ENCODE measurements at regions not wholly inside any gene's neighbourhood (a gene's known extent, or its start where the extent isn't known, plus 50 kb on each side); places are given as distances from the start of the nearest gene placed in this dataset.

DNA sequence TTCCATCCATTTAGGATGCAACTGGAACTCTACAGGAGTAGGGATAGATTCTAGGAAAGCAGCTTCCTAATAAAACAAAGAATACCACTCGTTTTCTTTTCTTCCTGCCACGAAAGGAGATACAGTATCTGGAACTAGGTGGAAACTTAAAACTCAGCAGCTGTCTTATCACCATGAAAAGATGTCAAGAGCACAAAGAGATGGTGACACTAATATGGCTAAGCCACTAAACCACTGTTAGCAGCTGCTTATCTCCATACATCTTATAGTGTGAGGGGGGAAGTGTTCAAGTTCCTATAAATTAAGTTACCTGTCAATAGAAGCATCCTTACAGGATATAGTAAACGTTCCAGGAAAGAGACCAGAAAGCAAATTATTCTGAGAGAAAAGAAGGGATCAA is 162.5 kb downstream of the TYW3 start:
- H3K9me3 Mint-ChIP-seq (ENCODE audit: unreplicated experiment): no peaks in the 10 kb centered on the region
- no peak overlapping the region for H3K4me3 Mint-ChIP-seq (ENCODE audit: unreplicated experiment)
- no peaks in the 10 kb centered on the region for H3K36me3 Mint-ChIP-seq (ENCODE audit: low read depth, unreplicated experiment)
- no peaks in the 10 kb centered on the region for H3K4me1 Mint-ChIP-seq (ENCODE audit: unreplicated experiment)
- TF ChIP-seq, protein P1, sequence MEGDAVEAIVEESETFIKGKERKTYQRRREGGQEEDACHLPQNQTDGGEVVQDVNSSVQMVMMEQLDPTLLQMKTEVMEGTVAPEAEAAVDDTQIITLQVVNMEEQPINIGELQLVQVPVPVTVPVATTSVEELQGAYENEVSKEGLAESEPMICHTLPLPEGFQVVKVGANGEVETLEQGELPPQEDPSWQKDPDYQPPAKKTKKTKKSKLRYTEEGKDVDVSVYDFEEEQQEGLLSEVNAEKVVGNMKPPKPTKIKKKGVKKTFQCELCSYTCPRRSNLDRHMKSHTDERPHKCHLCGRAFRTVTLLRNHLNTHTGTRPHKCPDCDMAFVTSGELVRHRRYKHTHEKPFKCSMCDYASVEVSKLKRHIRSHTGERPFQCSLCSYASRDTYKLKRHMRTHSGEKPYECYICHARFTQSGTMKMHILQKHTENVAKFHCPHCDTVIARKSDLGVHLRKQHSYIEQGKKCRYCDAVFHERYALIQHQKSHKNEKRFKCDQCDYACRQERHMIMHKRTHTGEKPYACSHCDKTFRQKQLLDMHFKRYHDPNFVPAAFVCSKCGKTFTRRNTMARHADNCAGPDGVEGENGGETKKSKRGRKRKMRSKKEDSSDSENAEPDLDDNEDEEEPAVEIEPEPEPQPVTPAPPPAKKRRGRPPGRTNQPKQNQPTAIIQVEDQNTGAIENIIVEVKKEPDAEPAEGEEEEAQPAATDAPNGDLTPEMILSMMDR (IDR thresholded peaks at IDR 0.05; ENCODE audit: unreplicated experiment): no peak
- no peaks in the 10 kb centered on the region for H3K27me3 Mint-ChIP-seq (ENCODE audit: unreplicated experiment)
- no peak overlapping the region for H3K27ac Mint-ChIP-seq (ENCODE audit: unreplicated experiment)
- DNase-seq (ENCODE audit: low spot score): no peak

DNA sequence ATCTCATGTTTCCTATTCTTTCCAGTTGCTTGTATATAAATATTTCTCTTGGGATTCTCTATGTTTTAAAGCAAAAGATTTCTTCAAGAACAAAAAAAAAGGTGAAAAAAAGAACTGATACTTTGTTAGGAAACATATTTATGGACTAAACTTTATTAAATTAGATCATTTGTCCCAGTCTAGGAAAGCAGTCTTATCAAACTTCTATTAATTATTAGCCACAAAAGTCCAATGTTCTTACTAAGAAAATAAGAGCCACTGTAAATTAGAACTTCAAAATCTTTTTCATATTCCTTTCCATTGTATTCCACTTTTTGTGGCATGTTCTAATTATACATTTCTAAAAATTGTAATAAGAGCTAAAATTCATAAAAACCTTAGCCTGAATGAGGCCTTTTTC is 175.2 kb downstream of the TYW3 start:
- Mint-ChIP-seq H3K27ac (ENCODE audit: unreplicated experiment) (no peak overlapping the region), H3K4me3 (ENCODE audit: unreplicated experiment) (no peak overlapping the region), H3K36me3 (ENCODE audit: low read depth, unreplicated experiment) (no peaks in the 10 kb centered on the region), H3K9me3 (ENCODE audit: unreplicated experiment) (no peaks in the 10 kb centered on the region), H3K4me1 (ENCODE audit: unreplicated experiment) (no peaks in the 10 kb centered on the region), H3K27me3 (ENCODE audit: unreplicated experiment) (no peaks in the 10 kb centered on the region)
- TF ChIP-seq, protein P1 (IDR thresholded peaks at IDR 0.05; ENCODE audit: unreplicated experiment): no peak
- DNase-seq (ENCODE audit: low spot score): no peak

DNA sequence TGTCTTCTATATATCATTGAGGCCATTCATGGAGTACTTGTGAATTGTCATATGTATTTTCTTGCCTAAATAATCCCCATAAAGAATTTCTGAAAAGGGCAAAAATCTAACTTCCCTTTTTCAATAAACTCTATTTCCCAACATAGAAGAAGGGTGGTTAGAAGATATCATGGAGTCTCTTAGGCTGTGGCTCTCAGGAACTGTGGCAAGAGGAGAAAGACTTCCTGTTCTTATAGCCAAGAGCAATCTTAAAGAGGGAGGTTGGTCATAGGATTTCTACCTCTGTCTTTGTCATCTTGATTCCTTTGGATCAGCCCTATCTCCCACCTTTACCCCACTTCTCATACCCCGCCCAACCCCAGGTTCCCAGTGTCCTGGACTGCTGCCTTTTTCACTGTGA is 175.8 kb downstream of the TYW3 start:
- Mint-ChIP-seq H3K36me3 (ENCODE audit: low read depth, unreplicated experiment) (no peaks in the 10 kb centered on the region), H3K27ac (ENCODE audit: unreplicated experiment) (no peak overlapping the region), H3K4me1 (ENCODE audit: unreplicated experiment) (no peaks in the 10 kb centered on the region), H3K9me3 (ENCODE audit: unreplicated experiment) (no peaks in the 10 kb centered on the region), H3K4me3 (ENCODE audit: unreplicated experiment) (no peak overlapping the region), H3K27me3 (ENCODE audit: unreplicated experiment) (no peaks in the 10 kb centered on the region)
- DNase-seq (ENCODE audit: low spot score): no peak
- TF ChIP-seq, protein P1 (IDR thresholded peaks at IDR 0.05; ENCODE audit: unreplicated experiment): no peak

DNA sequence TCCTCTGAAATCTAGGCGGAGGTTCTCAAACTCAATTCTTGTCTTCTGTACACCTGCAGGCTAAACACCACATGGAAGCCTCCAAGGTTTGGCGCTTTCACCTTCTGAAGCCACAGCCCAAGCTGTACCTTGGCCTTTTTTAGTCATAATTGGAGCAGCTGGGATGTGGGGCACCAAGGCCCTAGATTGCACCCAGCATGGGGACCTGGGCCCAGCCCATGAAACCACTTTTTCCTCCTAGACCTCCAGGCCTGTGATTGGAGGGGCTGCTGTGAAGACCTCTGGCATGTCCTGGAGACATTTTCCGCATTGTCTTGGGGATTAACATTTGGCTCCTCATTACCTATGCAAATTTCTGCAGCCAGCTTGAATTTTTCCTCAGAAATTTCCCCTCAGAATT is 181.0 kb downstream of the TYW3 start:
- no peaks in the 10 kb centered on the region for H3K36me3 Mint-ChIP-seq (ENCODE audit: low read depth, unreplicated experiment)
- H3K27ac Mint-ChIP-seq (ENCODE audit: unreplicated experiment): no peak overlapping the region
- H3K9me3 Mint-ChIP-seq (ENCODE audit: unreplicated experiment): no peaks in the 10 kb centered on the region
- no peaks in the 10 kb centered on the region for H3K4me1 Mint-ChIP-seq (ENCODE audit: unreplicated experiment)
- peaks cover 4% of the 10 kb centered on the region for H3K27me3 Mint-ChIP-seq (ENCODE audit: unreplicated experiment)
- no peak overlapping the region for H3K4me3 Mint-ChIP-seq (ENCODE audit: unreplicated experiment)
- TF ChIP-seq, protein P1 (IDR thresholded peaks at IDR 0.05; ENCODE audit: unreplicated experiment): no peak
- DNase-seq (ENCODE audit: low spot score): no peak

DNA sequence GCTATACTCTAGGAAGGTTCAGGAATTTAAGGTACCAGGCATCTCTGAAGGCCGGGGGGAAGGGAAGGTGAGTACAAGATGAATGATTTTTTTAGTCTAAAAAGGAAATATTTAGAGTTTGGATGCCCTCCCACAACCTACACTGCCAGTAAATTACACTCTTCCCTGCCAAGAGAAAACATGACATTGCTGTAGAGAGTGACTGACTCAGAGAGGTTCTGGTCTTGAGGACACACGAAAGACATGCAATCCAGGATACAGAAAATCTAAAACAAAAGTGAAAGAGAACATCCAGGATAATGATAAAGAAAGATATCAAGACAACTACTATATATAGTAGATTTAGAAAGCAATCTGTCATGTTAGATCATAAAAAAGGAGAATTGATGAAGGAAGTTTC is 200.5 kb downstream of the TYW3 start:
- TF ChIP-seq, protein P1 (IDR thresholded peaks at IDR 0.05; ENCODE audit: unreplicated experiment): no peak
- no peak for DNase-seq (ENCODE audit: low spot score)
- Mint-ChIP-seq H3K9me3 (ENCODE audit: unreplicated experiment) (no peaks in the 10 kb centered on the region), H3K36me3 (ENCODE audit: low read depth, unreplicated experiment) (no peaks in the 10 kb centered on the region), H3K27ac (ENCODE audit: unreplicated experiment) (no peak overlapping the region), H3K27me3 (ENCODE audit: unreplicated experiment) (no peaks in the 10 kb centered on the region), H3K4me1 (ENCODE audit: unreplicated experiment) (no peaks in the 10 kb centered on the region), H3K4me3 (ENCODE audit: unreplicated experiment) (no peak overlapping the region)

All from endothelial cell (in vitro differentiated cells).